Neural crest cell (in vitro differentiated cells): ENCODE measurements at regions not wholly inside any gene's neighbourhood (a gene's known extent, or its start where the extent isn't known, plus 50 kb on each side); places are given as distances from the start of the nearest gene placed in this dataset.
"Not testable (repeated sequence)": the region's sequence is repeated elsewhere in the genome, so short reads cannot be mapped to it uniquely, and the experiment has no call there.

Experiments used
- DNase-seq: peaks from one replicate; pipeline ENCODE4 v3.0.0; 2021; ENCODE audit warnings: low read depth, mixed read lengths, low spot score
- H3K27ac Mint-ChIP-seq: one replicate; pipeline ENCODE4 v1.8.0; 2021; ENCODE audit warnings: mild to moderate bottlenecking, mixed read lengths; ENCODE audit not compliant: unreplicated experiment
- H3K27me3 Mint-ChIP-seq: 2 replicates; pipeline ENCODE4 v1.8.0; 2021; ENCODE audit warnings: low read depth, mild to moderate bottlenecking, mixed read lengths
- H3K36me3 Mint-ChIP-seq: 2 replicates; pipeline ENCODE4 v1.8.0; 2021; ENCODE audit warnings: low read depth, mild to moderate bottlenecking, mixed read lengths
- H3K4me1 Mint-ChIP-seq: 2 replicates; pipeline ENCODE4 v1.8.0; 2021; ENCODE audit warnings: mixed read lengths
- H3K4me3 Mint-ChIP-seq: one replicate; pipeline ENCODE4 v1.8.0; 2021; ENCODE audit warnings: mild to moderate bottlenecking, mixed read lengths
- H3K9me3 Mint-ChIP-seq: 2 replicates; pipeline ENCODE4 v1.8.0; 2021; ENCODE audit warnings: mixed read lengths
- CTCF ChIP-seq: fragments of 200-600 bp; sonication (generic); conservative IDR thresholded peaks from 2 replicates; pipeline ENCODE4 v1.5.0; 2021; ENCODE audit warnings: antibody characterized with exemption, mild to moderate bottlenecking

DNA sequence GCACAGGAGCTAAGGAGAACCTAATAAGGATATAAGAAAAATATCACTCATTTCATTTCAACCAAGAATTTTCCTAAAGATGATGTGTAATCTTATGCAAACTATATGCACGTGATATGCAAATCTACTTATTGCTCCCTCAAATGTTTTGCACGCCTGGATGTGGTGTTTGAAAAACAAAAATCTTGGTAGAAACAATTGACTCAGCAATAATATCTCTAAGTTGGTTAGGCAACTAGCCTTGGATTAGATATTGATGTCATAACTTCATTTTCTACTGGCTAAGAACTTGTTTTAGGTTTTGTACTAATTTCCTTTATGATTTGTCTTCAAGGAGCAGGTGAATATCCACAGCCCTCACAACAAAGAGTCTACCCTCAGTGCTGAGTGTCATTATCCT is 164.6 kb downstream of the TM2D1 start:
- Mint-ChIP-seq H3K4me1 (no peaks in the 10 kb centered on the region), H3K36me3 (peaks cover 14% of the 10 kb centered on the region), H3K9me3 (peaks cover 18% of the 10 kb centered on the region), H3K4me3 (no peak overlapping the region), H3K27me3 (no peaks in the 10 kb centered on the region), H3K27ac (no peak overlapping the region)
- no peak for DNase-seq
- TF ChIP-seq CTCF: no peak

GRCh38 chr1:61556631-61557030 is 168.3 kb downstream of the TM2D1 start:
- TF ChIP-seq CTCF: no peak
- Mint-ChIP-seq H3K4me3 (no peak overlapping the region), H3K27ac (no peak overlapping the region), H3K9me3 (peaks cover 15% of the 10 kb centered on the region), H3K27me3 (no peaks in the 10 kb centered on the region), H3K4me1 (no peaks in the 10 kb centered on the region), H3K36me3 (peaks cover 9% of the 10 kb centered on the region)
- no peak for DNase-seq

GRCh38 chr1:61552630-61553305 is 172.2 kb downstream of the TM2D1 start:
- DNase-seq: no peak
- Mint-ChIP-seq H3K4me1 (no peaks in the 10 kb centered on the region), H3K27me3 (no peaks in the 10 kb centered on the region), H3K36me3 (peaks cover 12% of the 10 kb centered on the region), H3K4me3 (no peak overlapping the region), H3K9me3 (peaks cover 15% of the 10 kb centered on the region), H3K27ac (no peak overlapping the region)
- no peak for TF ChIP-seq CTCF

DNA sequence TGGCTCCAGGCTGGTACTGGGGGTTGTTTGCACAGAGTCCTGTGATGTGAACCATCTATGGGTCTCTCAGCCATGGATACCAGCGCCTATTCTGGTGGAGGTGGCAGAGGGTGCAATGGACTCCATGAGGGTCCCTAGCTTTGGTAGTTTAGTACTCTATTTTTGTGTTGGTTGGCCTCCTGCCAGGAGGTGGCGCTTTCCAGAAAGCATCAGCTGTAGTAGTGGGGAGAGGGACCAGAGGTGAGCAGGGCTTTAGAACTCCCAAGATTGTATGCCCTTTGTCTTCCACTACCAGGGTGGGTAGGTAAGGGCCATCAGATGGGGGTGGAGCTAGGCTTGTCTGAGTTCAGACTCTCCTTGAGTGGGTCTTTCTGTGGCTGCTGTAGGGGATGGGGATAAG is 177.6 kb downstream of the TM2D1 start:
- not testable (repeated sequence) for H3K4me1 Mint-ChIP-seq, DNase-seq, H3K36me3 Mint-ChIP-seq, H3K27me3 Mint-ChIP-seq, H3K4me3 Mint-ChIP-seq, H3K27ac Mint-ChIP-seq
- peak; percentile 18 for TF ChIP-seq CTCF
- H3K9me3 Mint-ChIP-seq: peaks cover 14% of the 10 kb centered on the region

DNA sequence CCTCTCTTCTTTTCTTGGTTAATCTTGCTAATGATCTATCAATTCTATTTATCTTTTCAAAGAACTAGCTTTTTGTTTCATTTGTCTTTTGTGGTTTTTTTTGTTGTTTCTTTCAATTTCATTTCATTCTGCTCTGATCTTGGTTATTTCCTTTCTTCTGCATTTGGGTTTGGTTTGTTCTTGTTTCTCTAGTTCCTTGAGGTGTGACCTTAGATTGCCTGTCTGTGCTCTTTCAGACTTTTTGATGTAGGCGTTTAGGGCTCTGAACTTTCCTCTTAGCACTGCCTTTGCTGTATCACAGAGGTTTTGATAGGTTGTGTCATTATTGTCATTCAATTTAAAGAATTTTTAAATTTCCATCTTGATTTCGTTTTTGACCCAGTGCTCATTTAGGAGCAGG is 180.1 kb downstream of the TM2D1 start:
- H3K27ac Mint-ChIP-seq, H3K27me3 Mint-ChIP-seq, H3K36me3 Mint-ChIP-seq, H3K4me3 Mint-ChIP-seq, H3K4me1 Mint-ChIP-seq, DNase-seq: not testable (repeated sequence)
- H3K9me3 Mint-ChIP-seq: peaks cover 10% of the 10 kb centered on the region

DNA sequence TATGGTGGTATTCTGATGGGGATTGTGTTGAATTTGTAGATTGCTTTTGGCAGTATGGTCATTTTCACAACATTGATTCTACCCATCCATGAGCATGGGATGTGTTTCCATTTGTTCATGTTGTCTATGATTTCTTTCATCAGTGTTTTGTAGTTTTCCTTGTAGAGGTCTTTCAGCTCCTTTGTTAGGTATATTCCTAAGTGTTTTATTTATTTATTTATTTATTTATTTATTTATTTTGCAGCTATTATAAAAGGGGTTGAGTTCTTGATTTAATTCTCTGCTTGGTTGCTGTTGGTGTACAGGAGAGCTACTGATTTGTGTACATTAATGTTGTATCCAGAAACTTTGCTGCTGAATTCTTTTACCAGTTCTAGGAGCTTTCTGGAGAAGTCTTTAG is 181.4 kb downstream of the TM2D1 start:
- not testable (repeated sequence) for H3K4me1 Mint-ChIP-seq, H3K27me3 Mint-ChIP-seq, H3K36me3 Mint-ChIP-seq, DNase-seq, H3K27ac Mint-ChIP-seq, H3K4me3 Mint-ChIP-seq
- peaks cover 10% of the 10 kb centered on the region for H3K9me3 Mint-ChIP-seq
